B cell (primary cell): ENCODE measurements at regions not wholly inside any gene's neighbourhood (a gene's known extent, or its start where the extent isn't known, plus 50 kb on each side); places are given as distances from the start of the nearest gene placed in this dataset.

Experiments
- ATAC-seq: fragments of 200-7000 bp; cut with Tn5 transposase; one replicate; pipeline ENCODE4 v1.10.0; 2021; ENCODE audit warnings: low read depth, mild to moderate bottlenecking, moderate number of reproducible peaks, moderate library complexity
- CTCF ChIA-PET: fragments of 350-600 bp; sonication (Branson Sonifier 250); formaldehyde crosslinking; loops from one replicate; lab custom pipeline; 2021; ENCODE audit warnings: antibody characterized with exemption, inconsistent platforms; lab: Charles Lee
- POLR2A ChIA-PET: fragments of 350-600 bp; sonication (Branson Sonifier 250); formaldehyde crosslinking; loops from one replicate; lab custom pipeline; 2021; ENCODE audit warnings: antibody characterized with exemption; lab: Charles Lee
- DNase-seq: peaks from one replicate; pipeline ENCODE4 v3.0.0; 2013
- H2AFZ ChIP-seq: 2 replicates; pipeline ENCODE4 v1.6.1; 2012; ENCODE audit warnings: mild to moderate bottlenecking, low read depth, low read length; ENCODE audit not compliant: insufficient read depth, poor library complexity, severe bottlenecking
- H3K27ac ChIP-seq, 2 donors: 1 replicate in 1 of 2; 2 replicates in 1 of 2; pipeline ENCODE4 v1.5.1; 2012 to 2013; ENCODE audit warnings: low read length in 2 of 2, mild to moderate bottlenecking in 2 of 2, moderate library complexity in 1 of 2
- H3K27me3 ChIP-seq, 4 experiments: fragments of 200-600 bp in 1 of 4; sonication (generic) in 1 of 4; replicated peaks in 1 of 4; 1 replicate in 2 of 4; 2 replicates in 2 of 4; pipeline versions ENCODE4 v1.6.1 to v1.7.0; 2013 to 2016; ENCODE audit warnings: low read length in 3 of 4, mild to moderate bottlenecking in 2 of 4, mixed read lengths in 1 of 4, moderate library complexity in 1 of 4; ENCODE audit not compliant: insufficient read depth in 4 of 4, control insufficient read depth in 3 of 4; ENCODE audit errors: control extremely low read depth in 1 of 4
- H3K36me3 ChIP-seq, 2 experiments: replicated peaks in 1 of 2; 1 replicate in 1 of 2; 2 replicates in 1 of 2; pipeline versions ENCODE4 v1.6.1 to v1.7.1; 2013; ENCODE audit warnings: low read length in 1 of 2; ENCODE audit not compliant: insufficient read depth in 2 of 2, control insufficient read depth in 1 of 2; ENCODE audit errors: control extremely low read depth in 1 of 2, extremely low read depth in 1 of 2
- H3K4me1 ChIP-seq, 2 donors: fragments of 200-600 bp in 1 of 2; sonication (generic) in 1 of 2; 1 replicate in 1 of 2; 2 replicates in 1 of 2; pipeline versions ENCODE4 v1.5.1 to v1.6.1; 2013 to 2017; ENCODE audit warnings: low read length in 2 of 2; ENCODE audit not compliant: control insufficient read depth in 2 of 2, insufficient read depth in 2 of 2
- H3K4me2 ChIP-seq: replicated peaks from 2 replicates; pipeline ENCODE3; 2012; ENCODE audit warnings: mild to moderate bottlenecking, low read depth, low read length; ENCODE audit not compliant: poor library complexity, severe bottlenecking
- H3K4me3 ChIP-seq, 5 experiments: fragments of 200-600 bp in 1 of 5; sonication (generic) in 1 of 5; 1 replicate in 3 of 5; 2 replicates in 2 of 5; pipeline versions ENCODE4 v1.5.1 to v1.7.0; 2011 to 2016; ENCODE audit warnings: low read length in 4 of 5, mild to moderate bottlenecking in 4 of 5, low read depth in 2 of 5, control low read depth in 1 of 5, moderate library complexity in 1 of 5; ENCODE audit not compliant: insufficient read depth in 1 of 5; ENCODE audit errors: control extremely low read depth in 1 of 5, extremely low read depth in 1 of 5
- H3K79me2 ChIP-seq: fragments of 200-600 bp; sonication (generic); one replicate; pipeline ENCODE4 v1.6.0; 2016; ENCODE audit warnings: low read length; ENCODE audit not compliant: control insufficient read depth, insufficient read depth
- H3K9ac ChIP-seq: fragments of 200-600 bp; sonication (generic); 2 replicates; pipeline ENCODE4 v1.6.1; 2017; ENCODE audit warnings: mild to moderate bottlenecking, low read length, moderate library complexity
- H3K9me3 ChIP-seq, 3 donors: one replicate each; pipeline versions ENCODE4 v1.6.1 to v1.7.1; 2013; ENCODE audit warnings: low read length in 2 of 3; ENCODE audit not compliant: control insufficient read depth in 2 of 3, insufficient read depth in 1 of 3; ENCODE audit errors: control extremely low read depth in 1 of 3
- H4K20me1 ChIP-seq: 2 replicates; pipeline ENCODE4 v1.6.0; 2012; ENCODE audit warnings: mild to moderate bottlenecking, low read length; ENCODE audit not compliant: insufficient read depth, control insufficient read depth, poor library complexity, severe bottlenecking
- H3K27ac Mint-ChIP-seq: one replicate; pipeline ENCODE4 v1.8.0; 2021; ENCODE audit warnings: mixed read lengths
- H3K27me3 Mint-ChIP-seq: one replicate; pipeline ENCODE4 v1.8.0; 2021; ENCODE audit warnings: mixed read lengths
- H3K4me1 Mint-ChIP-seq: one replicate; pipeline ENCODE4 v1.8.0; 2021; ENCODE audit warnings: mixed read lengths
- H3K4me3 Mint-ChIP-seq: one replicate; pipeline ENCODE4 v1.8.0; 2021; ENCODE audit warnings: mixed read lengths
- H3K9me3 Mint-ChIP-seq: one replicate; pipeline ENCODE4 v1.8.0; 2022; ENCODE audit warnings: mixed read lengths; ENCODE audit not compliant: insufficient read depth
- EZH2 ChIP-seq: IDR thresholded peaks from 2 replicates; pipeline ENCODE4 v1.6.1; 2012; ENCODE audit warnings: borderline replicate concordance, low read depth, mild to moderate bottlenecking, moderate library complexity, low read length; ENCODE audit not compliant: insufficient read depth, poor library complexity, severe bottlenecking
- WGBS: methylation state at CpG from one replicate; pipeline ENCODE4 v1.1.5; 2013; ENCODE audit warnings: missing lambda C conversion rate; ENCODE audit not compliant: insufficient coverage; 5-methylcytosine and 5-hydroxymethylcytosine counted together
- intact Hi-C: fragments of 100-400 bp; cut with micrococcal nuclease; formaldehyde crosslinking; loops from one replicate; pipeline ENCODE4 v1.10.0; 2022
- TF ChIP-seq, protein P1 (sequence below): fragments of 200-600 bp; IDR thresholded peaks from one replicate; pipeline ENCODE4 v1.8.0; 2022; ENCODE audit warnings: antibody characterized with exemption, mild to moderate bottlenecking

GRCh38 chr6:120588424-120588823 lies 745.9 kb downstream of the TBC1D32 start:
- no peak overlapping the region for H2AFZ ChIP-seq
- Mint-ChIP-seq H3K9me3 (no peaks in the 10 kb centered on the region), H3K27ac (no peak overlapping the region), H3K4me3 (no peak overlapping the region), H3K27me3 (no peaks in the 10 kb centered on the region), H3K4me1 (no peaks in the 10 kb centered on the region)
- no peaks in the 10 kb centered on the region for H4K20me1 ChIP-seq
- H3K36me3 ChIP-seq: no peaks in the 10 kb centered on the region
- no peaks in the 10 kb centered on the region for H3K4me1 ChIP-seq
- no peak overlapping the region for H3K4me3 ChIP-seq
- TF ChIP-seq, protein P1, sequence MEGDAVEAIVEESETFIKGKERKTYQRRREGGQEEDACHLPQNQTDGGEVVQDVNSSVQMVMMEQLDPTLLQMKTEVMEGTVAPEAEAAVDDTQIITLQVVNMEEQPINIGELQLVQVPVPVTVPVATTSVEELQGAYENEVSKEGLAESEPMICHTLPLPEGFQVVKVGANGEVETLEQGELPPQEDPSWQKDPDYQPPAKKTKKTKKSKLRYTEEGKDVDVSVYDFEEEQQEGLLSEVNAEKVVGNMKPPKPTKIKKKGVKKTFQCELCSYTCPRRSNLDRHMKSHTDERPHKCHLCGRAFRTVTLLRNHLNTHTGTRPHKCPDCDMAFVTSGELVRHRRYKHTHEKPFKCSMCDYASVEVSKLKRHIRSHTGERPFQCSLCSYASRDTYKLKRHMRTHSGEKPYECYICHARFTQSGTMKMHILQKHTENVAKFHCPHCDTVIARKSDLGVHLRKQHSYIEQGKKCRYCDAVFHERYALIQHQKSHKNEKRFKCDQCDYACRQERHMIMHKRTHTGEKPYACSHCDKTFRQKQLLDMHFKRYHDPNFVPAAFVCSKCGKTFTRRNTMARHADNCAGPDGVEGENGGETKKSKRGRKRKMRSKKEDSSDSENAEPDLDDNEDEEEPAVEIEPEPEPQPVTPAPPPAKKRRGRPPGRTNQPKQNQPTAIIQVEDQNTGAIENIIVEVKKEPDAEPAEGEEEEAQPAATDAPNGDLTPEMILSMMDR: no peak
- no peak for TF ChIP-seq EZH2
- CTCF ChIA-PET: no interaction called here
- peaks cover 0 to 8% (median 0%) of the 10 kb centered on the region in 3 donors for H3K9me3 ChIP-seq
- ATAC-seq: no peak
- DNase-seq: no peak
- no peak overlapping the region for H3K27ac ChIP-seq
- no peak overlapping the region for H3K9ac ChIP-seq
- 94% methylated on average over 2 of the region's 4 CpGs for WGBS
- H3K4me2 ChIP-seq: no peak overlapping the region
- no peaks in the 10 kb centered on the region for H3K79me2 ChIP-seq
- peaks cover 0 to 3% (median 0%) of the 10 kb centered on the region in 4 experiments for H3K27me3 ChIP-seq
- POLR2A ChIA-PET: no interaction called here
- intact Hi-C loops: no loop called here

- ChIA-PET CTCF (interaction anchor here (0.7 kb wide), 1 partner anchor 17 kb away, joined by 3 read pairs; no protein-coding TSS in a partner anchor), POLR2A (no interaction called here)
- Histone ChIP-seq H2AFZ (no peak overlapping the region), H3K4me1 (no peaks in the 10 kb centered on the region), H3K9ac (no peak overlapping the region), H3K27ac (no peak overlapping the region), H3K79me2 (no peaks in the 10 kb centered on the region), H3K36me3 (no peaks in the 10 kb centered on the region), H3K9me3 (peaks cover 0 to 8% (median 0%) of the 10 kb centered on the region in 3 donors), H3K4me3 (no peak overlapping the region), H4K20me1 (no peaks in the 10 kb centered on the region), H3K4me2 (no peak overlapping the region), H3K27me3 (peaks cover 0 to 3% (median 0%) of the 10 kb centered on the region in 4 experiments)
- no peak overlapping the region for H3K4me3 Mint-ChIP-seq
- ATAC-seq (no peak), DNase-seq (no peak)
- no peaks in the 10 kb centered on the region for H3K4me1 Mint-ChIP-seq
- H3K27me3 Mint-ChIP-seq: no peaks in the 10 kb centered on the region
- TF ChIP-seq, protein P1: no peak
- TF ChIP-seq EZH2: no peak
- intact Hi-C loops: no loop called here
- no CpG with 5 or more reads among the region's 1 CpG for WGBS
- H3K9me3 Mint-ChIP-seq: no peaks in the 10 kb centered on the region
- no peak overlapping the region for H3K27ac Mint-ChIP-seq
Measured at GRCh38 chr6:120587381-120587780, 746.9 kb downstream of the TBC1D32 start.
